NCI-H2227 treated with DMSO at 0.1 percent for 48 hours (cell line): ENCODE measurements at regions not wholly inside any gene's neighbourhood (a gene's known extent, or its start where the extent isn't known, plus 50 kb on each side); places are given as distances from the start of the nearest gene placed in this dataset.

ENCODE experiments used
- DNase-seq: peaks from one replicate; lab custom pipeline; 2025; lab: John Stamatoyannopoulos, UW

- DNase-seq: no peak
Observed at GRCh38 chr15:97483232-97483631, 477.3 kb upstream of the ARRDC4 start.

DNA sequence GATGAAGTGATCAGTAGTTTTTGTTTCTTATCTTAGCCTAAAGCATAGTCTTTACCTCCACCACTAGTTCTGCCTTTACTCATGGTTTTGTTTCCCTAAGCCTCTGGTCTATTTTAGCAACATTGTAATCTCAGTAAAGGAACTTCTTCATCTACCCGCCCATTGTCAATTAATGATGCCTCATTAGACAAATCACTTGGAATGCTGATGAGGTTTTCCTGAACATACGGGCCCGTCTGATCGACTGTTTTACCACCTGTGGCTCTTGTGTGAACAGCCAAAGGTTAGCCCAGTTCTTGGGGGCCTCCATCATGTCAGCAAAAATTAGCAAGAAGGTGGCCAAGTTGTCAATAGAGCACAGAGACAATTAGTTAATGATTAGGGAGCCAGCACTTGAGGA is 470.1 kb upstream of the ARRDC4 start:
- no peak for DNase-seq

DNA sequence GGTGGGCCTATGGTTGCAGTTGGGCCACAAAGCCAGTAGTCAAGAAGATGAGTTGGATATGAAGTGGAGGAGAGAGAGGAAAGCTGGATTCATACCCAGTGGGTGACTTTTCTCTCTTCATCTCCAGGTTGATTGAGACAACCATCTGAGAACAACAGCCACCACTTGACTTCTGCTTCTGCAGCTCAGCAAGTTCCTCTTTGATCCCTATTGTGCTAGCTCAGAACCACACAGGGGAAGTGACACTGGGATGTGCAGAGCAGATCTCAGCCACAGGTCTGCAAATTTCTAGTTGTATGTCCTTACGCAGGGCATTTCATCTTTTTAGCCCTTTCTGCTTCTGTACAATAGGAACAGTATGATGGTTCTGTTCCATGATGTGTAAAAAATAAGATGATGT is 459.2 kb upstream of the ARRDC4 start:
- DNase-seq: no peak

- no peak for DNase-seq
Observed at GRCh38 chr15:97502038-97502437, 458.5 kb upstream of the ARRDC4 start.

- DNase-seq: no peak
Observed at GRCh38 chr15:97504031-97504792, 456.3 kb upstream of the ARRDC4 start.

- DNase-seq: no peak
Observed at GRCh38 chr15:97517737-97518136, 442.8 kb upstream of the ARRDC4 start.

DNA sequence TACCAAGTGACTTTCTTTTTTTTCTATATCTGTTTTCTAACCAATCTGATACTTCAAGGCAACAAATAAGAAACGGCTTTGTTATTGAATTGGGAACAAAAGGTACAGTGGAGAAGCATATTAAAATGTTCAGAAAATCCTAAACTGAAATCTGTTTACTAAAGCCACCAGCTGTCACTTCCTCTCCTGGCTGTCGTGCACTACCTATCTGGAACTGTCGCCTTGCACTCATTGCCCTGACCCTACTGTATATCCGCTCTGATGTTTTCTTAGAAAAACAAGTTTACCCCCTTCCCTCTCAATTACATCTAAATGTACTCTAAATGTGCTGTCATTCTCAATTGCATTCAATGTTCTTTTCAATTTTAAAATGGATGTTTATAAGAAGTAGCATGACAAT is 439.8 kb upstream of the ARRDC4 start:
- no peak for DNase-seq

GRCh38 chr15:97521381-97522285 is 438.9 kb upstream of the ARRDC4 start:
- DNase-seq: no peak

DNA sequence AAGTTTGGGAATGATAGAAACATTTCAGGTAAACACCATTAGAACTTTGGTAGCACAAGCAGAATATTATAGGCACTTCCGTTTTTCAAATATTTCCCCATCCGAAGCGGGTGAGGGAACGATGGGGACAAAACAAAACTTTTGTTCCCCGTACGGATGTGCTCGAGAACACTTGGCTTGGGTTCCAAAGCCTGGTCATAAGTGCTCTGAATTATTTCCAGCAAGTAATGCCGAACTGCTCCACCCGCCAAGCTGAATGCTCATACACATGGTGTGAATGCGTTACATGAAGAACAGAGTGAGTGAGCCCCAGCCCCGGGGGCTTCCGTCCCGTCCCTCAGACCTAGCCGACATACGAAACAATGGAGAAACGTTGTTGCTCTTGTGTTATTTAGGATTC is 438.2 kb upstream of the ARRDC4 start:
- DNase-seq: no peak

DNA sequence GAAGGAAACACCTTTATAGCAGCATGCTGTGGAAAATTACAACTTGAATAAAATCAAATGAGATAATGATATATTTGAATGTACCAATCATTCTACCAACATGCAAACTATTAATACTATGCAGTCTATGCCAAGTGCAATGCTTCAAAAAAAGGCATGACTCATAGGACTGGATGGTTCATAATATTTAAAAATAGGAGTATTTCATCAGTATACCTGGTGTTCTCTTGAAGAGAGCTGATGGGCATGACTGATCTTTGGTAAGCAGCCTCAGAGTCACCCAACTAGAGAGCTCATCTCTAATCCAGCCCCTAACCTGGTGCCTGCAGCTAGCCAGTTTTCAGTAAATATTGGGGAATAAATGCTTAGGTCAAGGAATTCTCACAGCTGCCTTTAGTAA is 434.7 kb upstream of the ARRDC4 start:
- no peak for DNase-seq

GRCh38 chr15:97528238-97528637 is 432.3 kb upstream of the ARRDC4 start:
- no peak for DNase-seq

DNA sequence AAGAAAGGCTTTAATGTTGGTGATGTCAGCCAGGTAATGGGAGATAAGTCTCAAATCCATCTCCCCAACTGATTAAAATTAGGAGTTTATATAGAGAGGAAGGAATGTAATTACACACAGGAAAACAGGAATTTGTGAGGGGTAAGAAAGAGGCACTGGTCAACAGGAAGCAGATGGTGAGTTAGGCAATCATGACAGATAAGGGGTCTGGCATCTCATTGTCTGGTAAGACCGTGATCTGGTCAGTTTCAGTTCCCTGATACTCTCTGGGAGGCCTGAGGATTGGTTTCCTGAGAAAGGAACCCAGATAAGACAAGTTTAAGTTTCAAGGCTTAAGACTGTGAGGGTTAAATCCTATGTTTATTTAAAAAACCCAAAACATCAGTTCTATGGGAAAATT is 414.7 kb upstream of the ARRDC4 start:
- DNase-seq: no peak

DNA sequence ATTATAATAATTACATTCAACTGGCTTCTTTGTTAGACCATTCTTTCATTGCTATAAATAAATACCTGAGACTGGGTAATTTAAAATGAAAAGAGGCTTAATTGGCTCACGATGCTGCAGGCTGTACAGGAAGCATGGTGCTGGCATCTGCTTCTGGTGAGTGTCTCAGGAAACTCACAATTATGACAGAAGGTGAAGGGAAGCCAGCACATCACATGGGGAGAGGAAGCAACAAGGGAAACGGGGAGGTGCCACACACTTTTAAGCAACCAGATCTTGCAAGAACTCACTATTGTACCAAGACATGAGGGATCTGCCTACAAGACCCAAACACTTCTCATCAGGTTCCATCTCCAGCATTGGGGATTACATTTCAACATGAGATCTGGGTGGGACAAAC is 413.1 kb upstream of the ARRDC4 start:
- DNase-seq: peak; percentile 0

DNA sequence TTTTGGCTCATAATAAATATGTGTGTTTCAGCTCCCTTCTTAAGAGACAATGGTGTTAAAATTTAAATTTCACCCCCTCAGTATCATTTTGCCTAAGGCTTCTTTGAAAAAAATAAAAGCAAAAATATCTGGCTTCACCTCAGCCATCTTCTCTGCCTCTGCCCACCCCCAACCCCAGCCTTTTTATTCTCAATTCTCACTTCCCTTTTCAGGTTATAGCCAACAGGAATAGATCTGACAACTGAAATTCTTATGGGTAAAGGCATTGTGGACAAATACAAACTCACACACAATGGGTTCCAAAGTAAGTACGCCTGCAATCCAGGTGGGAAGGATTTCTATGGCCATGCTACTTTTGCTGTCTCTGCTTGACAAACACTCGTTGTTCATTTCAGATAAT is 399.0 kb upstream of the ARRDC4 start:
- DNase-seq: no peak

DNA sequence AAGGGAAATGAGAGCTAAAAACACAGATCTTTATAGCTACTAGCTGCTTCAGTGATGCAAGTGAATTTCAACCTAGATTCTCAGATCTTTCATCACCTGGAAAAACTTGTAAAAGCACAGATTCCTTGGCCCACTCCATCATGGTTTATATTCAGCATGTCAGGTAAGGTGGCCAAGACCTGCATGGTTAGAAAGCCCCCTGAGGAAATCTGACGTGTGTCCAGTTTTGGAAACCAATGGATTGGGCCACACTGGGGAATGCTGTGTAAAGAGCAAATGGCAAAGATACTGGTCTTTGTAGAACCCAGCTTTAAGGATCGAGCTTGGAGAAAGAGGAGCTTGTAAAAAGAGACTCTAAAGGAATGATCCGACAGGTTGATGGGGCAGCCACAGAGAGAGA is 397.0 kb upstream of the ARRDC4 start:
- DNase-seq: no peak

DNA sequence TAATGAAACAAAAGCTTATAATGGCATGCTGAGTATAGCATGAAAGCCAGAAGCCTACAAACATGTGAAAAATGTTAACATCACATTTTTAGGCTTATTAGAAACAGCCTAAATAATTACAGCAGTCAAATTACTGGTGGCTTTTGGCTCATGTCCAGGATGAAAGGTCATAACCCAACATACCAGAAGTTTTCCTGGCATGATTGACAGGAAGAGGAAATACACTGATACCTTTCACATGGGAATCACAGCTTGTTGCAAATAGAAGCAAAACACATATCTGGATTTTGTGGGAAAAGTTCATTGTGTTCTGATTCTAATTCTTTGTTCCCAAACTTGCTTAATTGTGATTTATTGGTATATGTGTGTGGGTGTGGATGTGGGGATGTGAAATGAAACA is 393.5 kb upstream of the ARRDC4 start:
- DNase-seq: no peak

DNA sequence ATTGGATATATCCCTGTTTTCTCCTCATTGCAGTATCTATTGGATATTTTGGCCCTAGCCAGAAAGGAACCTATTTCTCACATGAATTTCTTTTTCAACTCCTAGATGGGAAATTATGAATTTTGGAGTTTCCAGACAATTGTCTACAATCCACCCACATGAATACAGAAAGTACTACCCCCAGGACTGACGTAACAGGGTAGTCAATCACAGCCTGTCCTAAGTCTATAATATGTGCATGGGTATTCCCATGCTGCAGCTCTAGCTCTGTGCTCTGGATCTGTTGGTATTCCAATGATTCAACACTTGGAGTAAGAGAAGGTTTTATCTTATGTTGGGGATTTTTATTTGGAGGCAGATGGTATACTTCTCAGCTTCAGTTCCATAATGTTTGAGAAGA is 393.1 kb upstream of the ARRDC4 start:
- DNase-seq: no peak

- no peak for DNase-seq
Observed at GRCh38 chr15:97576929-97577645, 383.4 kb upstream of the ARRDC4 start.

DNA sequence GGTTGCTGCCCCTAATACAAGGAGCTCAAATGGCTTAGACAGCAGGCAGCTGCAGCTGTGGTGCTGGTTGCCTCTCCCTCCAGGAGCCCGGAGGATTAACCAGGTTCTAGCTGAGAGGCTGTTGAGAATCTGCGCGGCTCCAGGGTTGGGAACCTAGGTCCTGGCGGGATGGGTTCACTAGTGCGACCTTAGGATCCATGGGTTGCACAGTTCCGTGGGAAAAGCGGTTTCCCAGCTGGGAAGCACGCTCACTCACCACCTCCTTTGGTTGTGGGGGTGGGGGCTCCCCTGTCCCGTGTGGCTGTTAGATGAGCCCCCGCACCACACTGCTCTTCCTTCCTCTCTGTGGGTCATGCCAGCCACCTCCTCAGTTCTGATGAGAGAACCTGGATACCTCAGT is 375.1 kb upstream of the ARRDC4 start:
- no peak for DNase-seq

- DNase-seq: no peak
Observed at GRCh38 chr15:97592778-97593177, 367.7 kb upstream of the ARRDC4 start.

DNA sequence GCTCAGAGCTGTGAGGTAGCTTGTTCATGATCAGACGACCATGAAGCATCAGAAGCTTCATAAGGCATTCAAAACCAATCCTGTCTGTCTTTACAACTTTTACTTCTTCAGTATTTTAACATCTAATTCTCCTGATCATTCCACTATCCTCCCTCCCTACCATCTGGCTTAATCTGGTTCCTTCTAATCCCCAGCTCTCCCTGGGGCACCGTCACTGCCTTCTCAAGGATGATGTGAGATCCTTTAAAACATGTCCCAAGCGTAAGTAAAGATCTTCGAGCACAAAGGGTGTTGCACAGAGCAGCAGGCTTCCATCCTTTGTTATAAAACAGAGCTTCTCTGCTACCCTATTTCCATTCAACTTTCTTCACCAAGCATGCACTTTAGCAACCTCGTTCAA is 362.7 kb upstream of the ARRDC4 start:
- no peak for DNase-seq

GRCh38 chr15:97598353-97598798 is 362.1 kb upstream of the ARRDC4 start:
- peak; percentile 59 for DNase-seq

- DNase-seq: no peak
Observed at GRCh38 chr15:97600190-97600589, 360.3 kb upstream of the ARRDC4 start.
